ENCODE measurements at regions not wholly inside any gene's neighbourhood (a gene's known extent, or its start where the extent isn't known, plus 50 kb on each side); places are given as distances from the start of the nearest gene placed in this dataset.

DNA sequence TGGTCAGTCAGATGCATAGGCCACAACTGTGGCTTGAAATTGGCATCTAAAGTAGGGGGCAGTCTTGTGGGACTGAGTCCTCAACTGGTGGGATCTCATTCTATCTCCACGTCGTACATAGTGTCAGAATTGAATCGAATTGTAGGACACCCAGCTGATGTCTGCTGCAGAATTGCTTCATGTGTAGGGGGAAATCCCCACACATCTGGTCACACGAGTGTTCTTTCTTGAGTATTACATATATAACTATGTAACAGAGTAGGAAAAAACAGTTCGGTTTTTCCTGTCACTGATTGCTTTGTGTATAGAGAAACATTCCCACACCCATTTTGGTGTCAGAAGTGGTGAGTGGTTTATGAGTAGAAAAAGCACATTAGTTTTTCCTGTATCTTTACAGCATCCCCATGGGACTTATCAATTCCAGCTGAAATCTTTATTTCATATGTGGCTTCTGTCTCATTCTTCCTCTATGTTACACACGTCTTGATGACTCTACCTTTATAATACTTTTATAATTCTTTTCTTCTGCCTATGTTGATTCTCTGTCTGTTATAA lies 79.4 kb upstream of the PCGF5 start:
- no peak for TF ChIP-seq POLR2AphosphoS5 (IDR thresholded peaks at IDR 0.05)
- TF ChIP-seq, protein P1, sequence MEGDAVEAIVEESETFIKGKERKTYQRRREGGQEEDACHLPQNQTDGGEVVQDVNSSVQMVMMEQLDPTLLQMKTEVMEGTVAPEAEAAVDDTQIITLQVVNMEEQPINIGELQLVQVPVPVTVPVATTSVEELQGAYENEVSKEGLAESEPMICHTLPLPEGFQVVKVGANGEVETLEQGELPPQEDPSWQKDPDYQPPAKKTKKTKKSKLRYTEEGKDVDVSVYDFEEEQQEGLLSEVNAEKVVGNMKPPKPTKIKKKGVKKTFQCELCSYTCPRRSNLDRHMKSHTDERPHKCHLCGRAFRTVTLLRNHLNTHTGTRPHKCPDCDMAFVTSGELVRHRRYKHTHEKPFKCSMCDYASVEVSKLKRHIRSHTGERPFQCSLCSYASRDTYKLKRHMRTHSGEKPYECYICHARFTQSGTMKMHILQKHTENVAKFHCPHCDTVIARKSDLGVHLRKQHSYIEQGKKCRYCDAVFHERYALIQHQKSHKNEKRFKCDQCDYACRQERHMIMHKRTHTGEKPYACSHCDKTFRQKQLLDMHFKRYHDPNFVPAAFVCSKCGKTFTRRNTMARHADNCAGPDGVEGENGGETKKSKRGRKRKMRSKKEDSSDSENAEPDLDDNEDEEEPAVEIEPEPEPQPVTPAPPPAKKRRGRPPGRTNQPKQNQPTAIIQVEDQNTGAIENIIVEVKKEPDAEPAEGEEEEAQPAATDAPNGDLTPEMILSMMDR (IDR thresholded peaks at IDR 0.05 in 8 of 11, conservative IDR thresholded peaks at IDR 0.05 in 3 of 11), result no peak
